Upper lobe of right lung (tissue), 1 donor: ENCODE measurements at regions not wholly inside any gene's neighbourhood (a gene's known extent, or its start where the extent isn't known, plus 50 kb on each side); places are given as distances from the start of the nearest gene placed in this dataset.
"Not testable (repeated sequence)": the region's sequence is repeated elsewhere in the genome, so short reads cannot be mapped to it uniquely, and the experiment has no call there.

Source experiments
- ATAC-seq: fragments of 200-7000 bp; cut with Tn5 transposase; one replicate; pipeline ENCODE4 v1.9.1; 2020; ENCODE audit warnings: mild to moderate bottlenecking, moderate library complexity
- DNase-seq: peaks from one replicate; pipeline ENCODE4 v3.0.0-alpha.2; 2020
- H3K27ac ChIP-seq: fragments of 200-600 bp; one replicate; pipeline ENCODE4 v1.8.0; 2022
- H3K27me3 ChIP-seq: fragments of 200-600 bp; one replicate; pipeline ENCODE4 v1.8.0; 2022; ENCODE audit warnings: mild to moderate bottlenecking
- H3K36me3 ChIP-seq: fragments of 200-600 bp; one replicate; pipeline ENCODE4 v1.8.0; 2022
- H3K4me1 ChIP-seq: fragments of 200-600 bp; one replicate; pipeline ENCODE4 v1.8.0; 2022
- H3K4me3 ChIP-seq: fragments of 200-600 bp; one replicate; pipeline ENCODE4 v1.8.0; 2022; ENCODE audit warnings: mild to moderate bottlenecking
- H3K9me3 ChIP-seq: fragments of 200-600 bp; one replicate; pipeline ENCODE4 v1.8.0; 2022
- intact Hi-C: fragments of 100-400 bp; cut with DNase I; formaldehyde crosslinking; loops from one replicate; pipeline ENCODE4 v1.11.0; 2022
- TF ChIP-seq, protein P1 (sequence below): fragments of 200-600 bp; IDR thresholded peaks from one replicate; pipeline ENCODE4 v1.8.0; 2022; ENCODE audit warnings: antibody characterized with exemption
- donor health status: DM: no; HTN: yes; CAD: no; lungs with severe emphysema.

- TF ChIP-seq, protein P1, sequence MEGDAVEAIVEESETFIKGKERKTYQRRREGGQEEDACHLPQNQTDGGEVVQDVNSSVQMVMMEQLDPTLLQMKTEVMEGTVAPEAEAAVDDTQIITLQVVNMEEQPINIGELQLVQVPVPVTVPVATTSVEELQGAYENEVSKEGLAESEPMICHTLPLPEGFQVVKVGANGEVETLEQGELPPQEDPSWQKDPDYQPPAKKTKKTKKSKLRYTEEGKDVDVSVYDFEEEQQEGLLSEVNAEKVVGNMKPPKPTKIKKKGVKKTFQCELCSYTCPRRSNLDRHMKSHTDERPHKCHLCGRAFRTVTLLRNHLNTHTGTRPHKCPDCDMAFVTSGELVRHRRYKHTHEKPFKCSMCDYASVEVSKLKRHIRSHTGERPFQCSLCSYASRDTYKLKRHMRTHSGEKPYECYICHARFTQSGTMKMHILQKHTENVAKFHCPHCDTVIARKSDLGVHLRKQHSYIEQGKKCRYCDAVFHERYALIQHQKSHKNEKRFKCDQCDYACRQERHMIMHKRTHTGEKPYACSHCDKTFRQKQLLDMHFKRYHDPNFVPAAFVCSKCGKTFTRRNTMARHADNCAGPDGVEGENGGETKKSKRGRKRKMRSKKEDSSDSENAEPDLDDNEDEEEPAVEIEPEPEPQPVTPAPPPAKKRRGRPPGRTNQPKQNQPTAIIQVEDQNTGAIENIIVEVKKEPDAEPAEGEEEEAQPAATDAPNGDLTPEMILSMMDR = no peak
- Histone ChIP-seq H3K9me3 (peaks cover 11% of the 10 kb centered on the region), H3K36me3 (no peaks in the 10 kb centered on the region), H3K27me3 (no peaks in the 10 kb centered on the region), H3K27ac (no peak overlapping the region), H3K4me3 (no peak overlapping the region), H3K4me1 (no peaks in the 10 kb centered on the region)
- no peak for DNase-seq
- peak; percentile 8 for ATAC-seq
- intact Hi-C loops = no loop called here
These were observed 583.9 kb downstream of the ALG10 start for GRCh38 chr12:34605955-34606748.

GRCh38 chr12:34606749-34607519 is 584.6 kb downstream of the ALG10 start:
- Histone ChIP-seq H3K4me1 (no peaks in the 10 kb centered on the region), H3K9me3 (peaks cover 11% of the 10 kb centered on the region), H3K27ac (no peak overlapping the region), H3K36me3 (no peaks in the 10 kb centered on the region), H3K4me3 (no peak overlapping the region), H3K27me3 (no peaks in the 10 kb centered on the region)
- DNase-seq (no peak), ATAC-seq (peak; percentile 11)
- TF ChIP-seq, protein P1 = no peak
- intact Hi-C loops = no loop called here

- no peak overlapping the region for H3K4me3 ChIP-seq
- DNase-seq (peak; percentile 51), ATAC-seq (peak; percentile 19)
- peaks cover 11% of the 10 kb centered on the region for H3K9me3 ChIP-seq
- no peaks in the 10 kb centered on the region for H3K4me1 ChIP-seq
- no peaks in the 10 kb centered on the region for H3K36me3 ChIP-seq
- intact Hi-C loops = no loop called here
- no peak overlapping the region for H3K27ac ChIP-seq
- no peaks in the 10 kb centered on the region for H3K27me3 ChIP-seq
- TF ChIP-seq, protein P1 = no peak
These were observed 585.4 kb downstream of the ALG10 start for GRCh38 chr12:34607520-34608195.

GRCh38 chr12:34613988-34614387 is 591.7 kb downstream of the ALG10 start:
- peaks cover 17% of the 10 kb centered on the region for H3K9me3 ChIP-seq

DNA sequence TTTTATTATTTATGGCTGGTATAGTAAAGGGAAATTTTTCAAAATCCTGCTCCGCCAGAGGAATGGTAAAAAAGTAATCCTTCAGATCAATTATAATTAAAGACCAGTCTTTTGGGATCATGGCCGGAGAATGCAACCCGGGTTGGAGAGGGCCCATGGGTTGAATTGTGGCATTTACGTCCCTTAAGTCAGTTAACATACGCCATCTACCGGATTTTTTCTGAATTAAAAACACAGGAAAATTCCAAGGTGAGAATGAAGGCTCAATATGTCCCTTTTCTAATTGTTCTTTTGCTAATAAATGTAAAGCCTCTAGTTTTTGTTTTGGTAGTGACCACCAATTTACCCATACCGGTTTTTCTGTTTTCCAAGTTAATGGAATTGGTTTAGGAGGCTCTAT is 602.8 kb downstream of the ALG10 start:
- Histone ChIP-seq H3K27ac (no peak overlapping the region), H3K4me1 (no peaks in the 10 kb centered on the region), H3K27me3 (no peaks in the 10 kb centered on the region), H3K36me3 (no peaks in the 10 kb centered on the region), H3K4me3 (no peak overlapping the region), H3K9me3 (no peaks in the 10 kb centered on the region)
- DNase-seq = no peak
- ATAC-seq = no peak
- TF ChIP-seq, protein P1 = peak; percentile 8
- intact Hi-C loops = no loop called here

More at GRCh38 chr12:34613988-34614387, 591.7 kb downstream of the ALG10 start:
- DNase-seq, H3K4me1 ChIP-seq, ATAC-seq, intact Hi-C loops, H3K27ac ChIP-seq, H3K4me3 ChIP-seq, H3K36me3 ChIP-seq, H3K27me3 ChIP-seq: not testable (repeated sequence)
